ENCODE measurements at regions not wholly inside any gene's neighbourhood (a gene's known extent, or its start where the extent isn't known, plus 50 kb on each side); places are given as distances from the start of the nearest gene placed in this dataset.

- no peak overlapping the region for H3K4me3 ChIP-seq (ENCODE audit: low read depth, low read length)
- no peaks in the 10 kb centered on the region for H3K36me3 ChIP-seq (ENCODE audit: control insufficient read depth in 1 of 2, insufficient read depth in 2 of 2, low read length in 2 of 2)
- no peaks in the 10 kb centered on the region for H3K27me3 ChIP-seq (ENCODE audit: insufficient read depth, low read length)
- no peak overlapping the region for H2BK12ac ChIP-seq (ENCODE audit: low read length)
- no peak overlapping the region for H2BK5ac ChIP-seq (ENCODE audit: low read depth, low read length, poor library complexity)
- H3K4me1 ChIP-seq (ENCODE audit: control insufficient read depth in 1 of 2, insufficient read depth in 2 of 2, low read length in 2 of 2), result no peaks in the 10 kb centered on the region
- H3K27ac ChIP-seq (ENCODE audit: low read depth, low read length), result no peak overlapping the region
- no peak overlapping the region for H3K14ac ChIP-seq (ENCODE audit: low read length)
- H3K9me3 ChIP-seq (ENCODE audit: insufficient read depth, low read depth, low read length), result peaks cover 3% of the 10 kb centered on the region
- DNase-seq, result peak in 1 of 2 donors; percentile 8
- no peaks in the 10 kb centered on the region for H3K79me2 ChIP-seq (ENCODE audit: control insufficient read depth, insufficient read depth, low read length, poor library complexity)
- H3K4me2 ChIP-seq (ENCODE audit: low read length), result no peak overlapping the region
- H4K12ac ChIP-seq (ENCODE audit: low read depth, low read length), result no peak overlapping the region
- no CpG with 5 or more reads among the region's 1 CpG for whole genome bisulfite sequencing (ENCODE audit: extremely low coverage, insufficient coverage, insufficient read length)
- H2AFZ ChIP-seq (ENCODE audit: insufficient read depth, low read length, poor library complexity), result no peak overlapping the region
- H3K23ac ChIP-seq (ENCODE audit: low read length), result no peak overlapping the region
- H3K79me1 ChIP-seq (ENCODE audit: low read length), result peaks cover 2% of the 10 kb centered on the region
- no peak overlapping the region for H2BK120ac ChIP-seq (ENCODE audit: insufficient read depth, low read length, poor library complexity)
- H3K18ac ChIP-seq (ENCODE audit: low read length), result no peak overlapping the region
- no peak overlapping the region for H2AK5ac ChIP-seq (ENCODE audit: low read length)
- no peak overlapping the region for H4K8ac ChIP-seq (ENCODE audit: low read depth, low read length)
- H3K9ac ChIP-seq (ENCODE audit: low read length), result no peak overlapping the region
- no peak overlapping the region for H3K4ac ChIP-seq (ENCODE audit: low read depth, low read length)
- H4K91ac ChIP-seq (ENCODE audit: low read depth, low read length), result no peak overlapping the region
Observed at GRCh38 chr5:99004960-99005359, 76.2 kb upstream of the CHD1 start.

- no peak overlapping the region for H3K18ac ChIP-seq (ENCODE audit: low read length)
- no peak overlapping the region for H3K23ac ChIP-seq (ENCODE audit: low read length)
- no peak overlapping the region for H4K12ac ChIP-seq (ENCODE audit: low read depth, low read length)
- H3K79me1 ChIP-seq (ENCODE audit: low read length), result peaks cover 2% of the 10 kb centered on the region
- H2AFZ ChIP-seq (ENCODE audit: insufficient read depth, low read length, poor library complexity), result no peak overlapping the region
- no peak overlapping the region for H3K9ac ChIP-seq (ENCODE audit: low read length)
- H4K8ac ChIP-seq (ENCODE audit: low read depth, low read length), result no peak overlapping the region
- no peaks in the 10 kb centered on the region for H3K9me3 ChIP-seq (ENCODE audit: insufficient read depth, low read depth, low read length)
- no peak overlapping the region for H3K4me3 ChIP-seq (ENCODE audit: low read depth, low read length)
- H3K27ac ChIP-seq (ENCODE audit: low read depth, low read length), result no peak overlapping the region
- H2AK5ac ChIP-seq (ENCODE audit: low read length), result no peak overlapping the region
- no peak overlapping the region for H2BK12ac ChIP-seq (ENCODE audit: low read length)
- H3K4me2 ChIP-seq (ENCODE audit: low read length), result no peak overlapping the region
- H3K4me1 ChIP-seq (ENCODE audit: control insufficient read depth in 1 of 2, insufficient read depth in 2 of 2, low read length in 2 of 2), result no peaks in the 10 kb centered on the region
- H4K91ac ChIP-seq (ENCODE audit: low read depth, low read length), result no peak overlapping the region
- H3K14ac ChIP-seq (ENCODE audit: low read length), result no peak overlapping the region
- H2BK120ac ChIP-seq (ENCODE audit: insufficient read depth, low read length, poor library complexity), result no peak overlapping the region
- no peak overlapping the region for H3K4ac ChIP-seq (ENCODE audit: low read depth, low read length)
- DNase-seq, result peak in 1 of 2 donors; percentile 70
- no CpG with 5 or more reads among the region's 1 CpG for WGBS (ENCODE audit: extremely low coverage, insufficient coverage, insufficient read length)
- H3K36me3 ChIP-seq (ENCODE audit: control insufficient read depth in 1 of 2, insufficient read depth in 2 of 2, low read length in 2 of 2), result no peaks in the 10 kb centered on the region
- H3K27me3 ChIP-seq (ENCODE audit: insufficient read depth, low read length), result no peaks in the 10 kb centered on the region
- H2BK5ac ChIP-seq (ENCODE audit: low read depth, low read length, poor library complexity), result no peak overlapping the region
- no peaks in the 10 kb centered on the region for H3K79me2 ChIP-seq (ENCODE audit: control insufficient read depth, insufficient read depth, low read length, poor library complexity)
Observed at GRCh38 chr5:99000876-99001275, 72.1 kb upstream of the CHD1 start.

- no peak overlapping the region for H2BK5ac ChIP-seq (ENCODE audit: low read depth, low read length, poor library complexity)
- peaks cover 2% of the 10 kb centered on the region for H3K79me1 ChIP-seq (ENCODE audit: low read length)
- no CpG with 5 or more reads among the region's 3 CpGs for WGBS (ENCODE audit: extremely low coverage, insufficient coverage, insufficient read length)
- H3K4me2 ChIP-seq (ENCODE audit: low read length), result no peak overlapping the region
- H3K27me3 ChIP-seq (ENCODE audit: insufficient read depth, low read length), result no peaks in the 10 kb centered on the region
- no peak overlapping the region for H3K4ac ChIP-seq (ENCODE audit: low read depth, low read length)
- no peak overlapping the region for H3K14ac ChIP-seq (ENCODE audit: low read length)
- no peak overlapping the region for H4K91ac ChIP-seq (ENCODE audit: low read depth, low read length)
- peak; percentile 69 to 95 for DNase-seq
- no peaks in the 10 kb centered on the region for H3K9me3 ChIP-seq (ENCODE audit: insufficient read depth, low read depth, low read length)
- no peak overlapping the region for H2BK12ac ChIP-seq (ENCODE audit: low read length)
- no peak overlapping the region for H3K27ac ChIP-seq (ENCODE audit: low read depth, low read length)
- H3K18ac ChIP-seq (ENCODE audit: low read length), result no peak overlapping the region
- no peak overlapping the region for H4K12ac ChIP-seq (ENCODE audit: low read depth, low read length)
- no peak overlapping the region for H4K8ac ChIP-seq (ENCODE audit: low read depth, low read length)
- no peak overlapping the region for H3K4me3 ChIP-seq (ENCODE audit: low read depth, low read length)
- H2BK120ac ChIP-seq (ENCODE audit: insufficient read depth, low read length, poor library complexity), result no peak overlapping the region
- no peak overlapping the region for H2AK5ac ChIP-seq (ENCODE audit: low read length)
- H3K9ac ChIP-seq (ENCODE audit: low read length), result no peak overlapping the region
- no peak overlapping the region for H3K23ac ChIP-seq (ENCODE audit: low read length)
- no peak overlapping the region for H2AFZ ChIP-seq (ENCODE audit: insufficient read depth, low read length, poor library complexity)
- H3K36me3 ChIP-seq (ENCODE audit: control insufficient read depth in 1 of 2, insufficient read depth in 2 of 2, low read length in 2 of 2), result no peaks in the 10 kb centered on the region
- H3K4me1 ChIP-seq (ENCODE audit: control insufficient read depth in 1 of 2, insufficient read depth in 2 of 2, low read length in 2 of 2), result no peaks in the 10 kb centered on the region
- H3K79me2 ChIP-seq (ENCODE audit: control insufficient read depth, insufficient read depth, low read length, poor library complexity), result no peaks in the 10 kb centered on the region
Observed at GRCh38 chr5:99000221-99000620, 71.4 kb upstream of the CHD1 start.

- no peak for DNase-seq
- no peaks in the 10 kb centered on the region for H3K36me3 ChIP-seq (ENCODE audit: control insufficient read depth in 1 of 2, insufficient read depth in 2 of 2, low read length in 2 of 2)
- no CpG with 5 or more reads among the region's 4 CpGs for WGBS (ENCODE audit: extremely low coverage, insufficient coverage, insufficient read length)
Observed at GRCh38 chr5:98999631-99000030, 70.8 kb upstream of the CHD1 start.

More at GRCh38 chr5:98999631-99000030, 70.8 kb upstream of the CHD1 start:
- no peak overlapping the region for H3K18ac ChIP-seq (ENCODE audit: low read length)
- no peaks in the 10 kb centered on the region for H3K27me3 ChIP-seq (ENCODE audit: insufficient read depth, low read length)
- no peak overlapping the region for H3K9ac ChIP-seq (ENCODE audit: low read length)
- no peaks in the 10 kb centered on the region for H3K9me3 ChIP-seq (ENCODE audit: insufficient read depth, low read depth, low read length)
- no peak overlapping the region for H3K4me3 ChIP-seq (ENCODE audit: low read depth, low read length)
- H4K12ac ChIP-seq (ENCODE audit: low read depth, low read length), result no peak overlapping the region
- no peak overlapping the region for H2BK5ac ChIP-seq (ENCODE audit: low read depth, low read length, poor library complexity)
- no peak overlapping the region for H2BK120ac ChIP-seq (ENCODE audit: insufficient read depth, low read length, poor library complexity)
- H3K79me1 ChIP-seq (ENCODE audit: low read length), result peaks cover 2% of the 10 kb centered on the region
- no peak overlapping the region for H3K4me2 ChIP-seq (ENCODE audit: low read length)
- no peaks in the 10 kb centered on the region for H3K4me1 ChIP-seq (ENCODE audit: control insufficient read depth in 1 of 2, insufficient read depth in 2 of 2, low read length in 2 of 2)
- H4K8ac ChIP-seq (ENCODE audit: low read depth, low read length), result no peak overlapping the region
- no peak overlapping the region for H3K27ac ChIP-seq (ENCODE audit: low read depth, low read length)
- H3K14ac ChIP-seq (ENCODE audit: low read length), result no peak overlapping the region
- no peak overlapping the region for H2BK12ac ChIP-seq (ENCODE audit: low read length)
- H2AFZ ChIP-seq (ENCODE audit: insufficient read depth, low read length, poor library complexity), result no peak overlapping the region
- no peak overlapping the region for H3K23ac ChIP-seq (ENCODE audit: low read length)
- no peaks in the 10 kb centered on the region for H3K79me2 ChIP-seq (ENCODE audit: control insufficient read depth, insufficient read depth, low read length, poor library complexity)
- H2AK5ac ChIP-seq (ENCODE audit: low read length), result no peak overlapping the region
- no peak overlapping the region for H3K4ac ChIP-seq (ENCODE audit: low read depth, low read length)
- no peak overlapping the region for H4K91ac ChIP-seq (ENCODE audit: low read depth, low read length)
